ENCODE measurements at regions not wholly inside any gene's neighbourhood (a gene's known extent, or its start where the extent isn't known, plus 50 kb on each side); places are given as distances from the start of the nearest gene placed in this dataset.

DNA sequence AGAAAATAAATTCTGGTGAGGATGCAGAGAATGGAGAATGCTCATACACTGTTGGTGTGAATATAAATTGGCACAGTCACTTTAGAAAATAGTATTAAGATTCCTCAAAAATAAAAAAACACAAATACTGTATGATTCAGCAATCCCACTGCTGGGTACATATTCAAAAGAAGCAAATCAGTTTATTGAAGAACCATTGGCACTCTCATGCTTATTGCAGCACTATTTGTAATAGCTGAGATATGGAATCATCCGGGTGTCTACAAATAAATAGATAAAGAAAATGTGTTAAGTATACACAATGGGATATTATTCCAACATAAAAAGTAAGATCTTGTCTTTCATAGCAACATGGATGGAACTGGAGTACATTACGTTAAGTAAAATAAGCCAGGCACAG, 579.4 kb upstream of the SEL1L start:
- no peak for TF ChIP-seq TARDBP (IDR thresholded peaks at IDR 0.05)
- no peak for TF ChIP-seq ZNF384 (IDR thresholded peaks at IDR 0.05)
- TF ChIP-seq ELF4 (IDR thresholded peaks at IDR 0.05): no peak
- TF ChIP-seq, protein P1, sequence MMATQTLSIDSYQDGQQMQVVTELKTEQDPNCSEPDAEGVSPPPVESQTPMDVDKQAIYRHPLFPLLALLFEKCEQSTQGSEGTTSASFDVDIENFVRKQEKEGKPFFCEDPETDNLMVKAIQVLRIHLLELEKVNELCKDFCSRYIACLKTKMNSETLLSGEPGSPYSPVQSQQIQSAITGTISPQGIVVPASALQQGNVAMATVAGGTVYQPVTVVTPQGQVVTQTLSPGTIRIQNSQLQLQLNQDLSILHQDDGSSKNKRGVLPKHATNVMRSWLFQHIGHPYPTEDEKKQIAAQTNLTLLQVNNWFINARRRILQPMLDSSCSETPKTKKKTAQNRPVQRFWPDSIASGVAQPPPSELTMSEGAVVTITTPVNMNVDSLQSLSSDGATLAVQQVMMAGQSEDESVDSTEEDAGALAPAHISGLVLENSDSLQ (IDR thresholded peaks at IDR 0.05): no peak
- no peak for TF ChIP-seq BHLHE40 (IDR thresholded peaks at IDR 0.05; ENCODE audit: borderline replicate concordance)
- no peak for TF ChIP-seq SUZ12 (IDR thresholded peaks at IDR 0.05)
- TF ChIP-seq L3MBTL2 (conservative IDR thresholded peaks at IDR 0.05): no peak
- no peak for TF ChIP-seq SP1 (IDR thresholded peaks at IDR 0.05)
- no peak for TF ChIP-seq NFRKB (IDR thresholded peaks at IDR 0.05)
- no peak for TF ChIP-seq HDGF (IDR thresholded peaks at IDR 0.05; ENCODE audit: borderline replicate concordance)
- no peak for TF ChIP-seq FOXA1 (IDR thresholded peaks at IDR 0.05)
- TF ChIP-seq LEF1 (IDR thresholded peaks at IDR 0.05; ENCODE audit: borderline replicate concordance): no peak
- no peak for TF ChIP-seq ARNT (IDR thresholded peaks at IDR 0.05)
- no peak for TF ChIP-seq FOXK2 (IDR thresholded peaks at IDR 0.05)
